ENCODE measurements at regions not wholly inside any gene's neighbourhood (a gene's known extent, or its start where the extent isn't known, plus 50 kb on each side); places are given as distances from the start of the nearest gene placed in this dataset.

- H3K27me3 ChIP-seq (ENCODE audit: insufficient read depth, low read length), result no peaks in the 10 kb centered on the region
- peaks cover 58 to 59% of the 10 kb centered on the region in 2 experiments for H3K4me1 Mint-ChIP-seq
- no peak overlapping the region for H3K23ac ChIP-seq (ENCODE audit: insufficient read length, low read depth, low read length)
- TF ChIP-seq CTCF (conservative IDR thresholded peaks at IDR 0.05), result no peak
- no peak overlapping the region for H4K5ac ChIP-seq (ENCODE audit: insufficient read length, low read depth, low read length)
- peaks cover 0 to 7% (median 0%) of the 10 kb centered on the region in 3 experiments; a peak in 2 of 7 replicates for H3K36me3 Mint-ChIP-seq (ENCODE audit: insufficient read depth in 1 of 3, low read depth in 3 of 3)
- H4K91ac ChIP-seq (ENCODE audit: insufficient read length, low read depth, low read length), result no peak overlapping the region
- no peak overlapping the region for H3T11ph ChIP-seq (ENCODE audit: low read length)
- no peak overlapping the region for H3K4me3 Mint-ChIP-seq
- H3K9me3 ChIP-seq (ENCODE audit: control insufficient read depth, low read depth, low read length), result no peaks in the 10 kb centered on the region
- no peak overlapping the region for H3K18ac ChIP-seq (ENCODE audit: insufficient read length, low read depth, low read length)
- no peaks in the 10 kb centered on the region for H3K79me2 ChIP-seq (ENCODE audit: insufficient read depth, low read length)
- no peak overlapping the region for H2BK12ac ChIP-seq (ENCODE audit: insufficient read length, low read depth, low read length)
- no peak overlapping the region for H2BK15ac ChIP-seq (ENCODE audit: low read depth, low read length)
- no peak overlapping the region for H4K8ac ChIP-seq (replicated peaks; ENCODE audit: insufficient read length, low read depth, low read length)
- no peak overlapping the region for H3K56ac ChIP-seq (ENCODE audit: insufficient read length, low read depth, low read length)
- no peaks in the 10 kb centered on the region for H4K20me1 ChIP-seq (ENCODE audit: control insufficient read depth, insufficient read depth, insufficient read length)
- H2BK120ac ChIP-seq (ENCODE audit: low read depth, low read length, poor library complexity, severe bottlenecking), result no peak overlapping the region
- no peaks in the 10 kb centered on the region; the same call in 1 of the 2 replicates for H3K27me3 Mint-ChIP-seq (ENCODE audit: low read depth)
- no peak overlapping the region for H3K27ac ChIP-seq (ENCODE audit: insufficient read length, low read depth, low read length)
- H3K4me1 ChIP-seq (ENCODE audit: insufficient read depth, low read length), result no peaks in the 10 kb centered on the region
- no peak overlapping the region for H2AFZ ChIP-seq (ENCODE audit: low read length)
- H2BK5ac ChIP-seq (ENCODE audit: insufficient read length, low read length), result no peak overlapping the region
- H3K79me1 ChIP-seq (ENCODE audit: insufficient read depth, low read depth, low read length, poor library complexity, severe bottlenecking), result no peaks in the 10 kb centered on the region
- WGBS (ENCODE audit: extremely low coverage, insufficient read length, low lambda C conversion rate), result no CpG with 5 or more reads among the region's 4 CpGs
- H2AK5ac ChIP-seq (ENCODE audit: insufficient read length, low read length), result no peak overlapping the region
- H2BK20ac ChIP-seq (ENCODE audit: low read depth, low read length, poor library complexity, severe bottlenecking), result no peak overlapping the region
- no peak overlapping the region for H3K27ac Mint-ChIP-seq
- H3K9me3 Mint-ChIP-seq, result peaks cover 2 to 4% of the 10 kb centered on the region in 2 experiments; a peak in 1 of 5 replicates
- no peak overlapping the region for H3K4ac ChIP-seq (ENCODE audit: low read depth, low read length)
- H3K23me2 ChIP-seq (ENCODE audit: insufficient read length, low read depth, low read length, poor library complexity, severe bottlenecking), result no peaks in the 10 kb centered on the region
- H3K9ac ChIP-seq (ENCODE audit: extremely low read depth, insufficient read length, low read length), result no peak overlapping the region
- DNase-seq, result no peak
- H3K14ac ChIP-seq (ENCODE audit: insufficient read depth, low read length), result no peak overlapping the region; the same call in 1 of the 2 replicates
- H3K4me2 ChIP-seq (ENCODE audit: insufficient read depth, insufficient read length, low read length), result no peak overlapping the region
Observed at GRCh38 chr9:81374459-81375186, 314.7 kb downstream of the TLE1 start.

Measured in H9 (cell line).